SK-N-SH (cell line): ENCODE measurements at regions not wholly inside any gene's neighbourhood (a gene's known extent, or its start where the extent isn't known, plus 50 kb on each side); places are given as distances from the start of the nearest gene placed in this dataset.

Experiments
- CTCF ChIA-PET: fragments of 300-600, 350-600 bp; formaldehyde crosslinking; extraction: SDS; loops from one replicate; lab custom pipeline; 2021; lab: Yijun Ruan, JAX
- POLR2A ChIA-PET: fragments of 350-600 bp; sonication (Branson Sonifier 250); formaldehyde crosslinking; extraction: SDS; loops from one replicate; lab custom pipeline; 2020; ENCODE audit warnings: antibody characterized with exemption, inconsistent platforms; lab: Yijun Ruan, JAX
- DNase-seq: peaks from one replicate; pipeline ENCODE4 v3.0.0; 2012
- H2AFZ ChIP-seq: fragments of 200-600 bp; sonication (generic); 2 replicates; pipeline ENCODE4 v1.8.1; 2016; ENCODE audit warnings: antibody characterized with exemption, mild to moderate bottlenecking, low read depth
- H3F3A ChIP-seq: fragments of 200-600 bp; sonication (generic); replicated peaks from 2 replicates; pipeline ENCODE3; 2016; ENCODE audit warnings: antibody characterized with exemption, mild to moderate bottlenecking; ENCODE audit not compliant: insufficient read depth
- H3K27ac ChIP-seq, 2 experiments: fragments of 200-500 bp in 1 of 2; fragments of 200-600 bp in 1 of 2; sonication (Bioruptor generic) in 1 of 2; sonication (generic), shearing (Covaris generic) in 1 of 2; 2 replicates each; pipeline versions ENCODE4 v1.5.1 to v1.6.1; 2014 to 2016; ENCODE audit warnings: low read depth in 2 of 2, inconsistent platforms in 1 of 2, low read length in 1 of 2, mild to moderate bottlenecking in 1 of 2, mixed read lengths in 1 of 2
- H3K27me3 ChIP-seq: fragments of 200-600 bp; sonication (generic), shearing (Covaris generic); 2 replicates; pipeline ENCODE4 v1.6.1; 2016; ENCODE audit warnings: mixed run types; ENCODE audit not compliant: insufficient read depth
- H3K36me3 ChIP-seq, 2 experiments: fragments of 200-500 bp in 1 of 2; fragments of 200-600 bp in 1 of 2; sonication (Bioruptor generic) in 1 of 2; sonication (generic) in 1 of 2; replicated peaks in 1 of 2; 2 replicates each; pipeline versions ENCODE3 to v1.5.1; 2014 to 2016; ENCODE audit warnings: low read length in 1 of 2, mild to moderate bottlenecking in 1 of 2; ENCODE audit not compliant: insufficient read depth in 2 of 2, control insufficient read depth in 1 of 2
- H3K4me1 ChIP-seq, 2 experiments: fragments of 200-500 bp in 1 of 2; fragments of 200-600 bp in 1 of 2; sonication (Bioruptor generic) in 1 of 2; sonication (generic), shearing (Covaris generic) in 1 of 2; 2 replicates each; pipeline versions ENCODE4 v1.5.1 to v1.6.1; 2014 to 2016; ENCODE audit warnings: low read depth in 1 of 2, low read length in 1 of 2, mixed run types in 1 of 2; ENCODE audit not compliant: insufficient read depth in 2 of 2, control insufficient read depth in 1 of 2
- H3K4me2 ChIP-seq: fragments of 200-600 bp; sonication (generic), shearing (Covaris generic); 2 replicates; pipeline ENCODE4 v1.6.1; 2017; ENCODE audit warnings: mixed run types
- H3K4me3 ChIP-seq, 2 experiments: fragments of 200-500 bp in 1 of 2; fragments of 200-600 bp in 1 of 2; sonication (Bioruptor generic) in 1 of 2; sonication (generic), shearing (Covaris generic) in 1 of 2; 2 replicates each; pipeline versions ENCODE4 v1.5.1 to v1.8.1; 2014 to 2016; ENCODE audit warnings: low read depth in 2 of 2, inconsistent platforms in 1 of 2, low read length in 1 of 2, mild to moderate bottlenecking in 1 of 2, mixed read lengths in 1 of 2, moderate library complexity in 1 of 2
- H3K79me2 ChIP-seq: fragments of 200-600 bp; sonication (generic); 2 replicates; pipeline ENCODE4 v1.8.1; 2017; ENCODE audit warnings: mild to moderate bottlenecking; ENCODE audit not compliant: insufficient read depth
- H3K9ac ChIP-seq: fragments of 200-600 bp; sonication (generic); 2 replicates; pipeline ENCODE4 v1.6.1; 2017; ENCODE audit warnings: mixed run types
- H3K9me2 ChIP-seq: fragments of 200-600 bp; sonication (generic); 2 replicates; pipeline ENCODE4 v1.6.1; 2017; ENCODE audit warnings: mixed run types
- H3K9me3 ChIP-seq: fragments of 200-600 bp; sonication (generic); 2 replicates; pipeline ENCODE4 v1.6.1; 2017; ENCODE audit warnings: mixed run types, mild to moderate bottlenecking, moderate library complexity
- H4K20me1 ChIP-seq: fragments of 200-600 bp; sonication (generic); 2 replicates; pipeline ENCODE4 v1.6.1; 2017; ENCODE audit warnings: mild to moderate bottlenecking, mixed run types; ENCODE audit not compliant: insufficient read depth
- CHD2 ChIP-seq: fragments of 150-350 bp; IDR thresholded peaks from 2 replicates; pipeline ENCODE4 v1.6.1; 2018; ENCODE audit warnings: low read length; ENCODE audit not compliant: partially characterized antibody
- ELF1 ChIP-seq: IDR thresholded peaks from 2 replicates; pipeline ENCODE4 v1.4.0; 2012
- EP300 ChIP-seq, 2 experiments: IDR thresholded peaks; 2 replicates each; pipeline versions ENCODE4 v1.4.0 to v1.6.1; 2012; ENCODE audit warnings: borderline replicate concordance in 1 of 2, low read depth in 1 of 2, low read length in 1 of 2
- FOXM1 ChIP-seq: IDR thresholded peaks from 2 replicates; pipeline ENCODE4 v1.4.0; 2012; ENCODE audit warnings: low read depth, mild to moderate bottlenecking
- GABPA ChIP-seq: IDR thresholded peaks from 2 replicates; pipeline ENCODE4 v1.4.0; 2012; ENCODE audit warnings: low read depth, mild to moderate bottlenecking
- GATA2 ChIP-seq: sonication (generic); formaldehyde crosslinking; IDR thresholded peaks from 2 replicates; pipeline ENCODE4 v1.5.0; 2020; ENCODE audit warnings: mild to moderate bottlenecking, missing genetic modification reagents
- NFIC ChIP-seq: IDR thresholded peaks from 2 replicates; pipeline ENCODE4 v1.4.0; 2012; ENCODE audit warnings: borderline replicate concordance
- POLR2AphosphoS5 ChIP-seq: IDR thresholded peaks from 2 replicates; pipeline ENCODE4 v1.6.1; 2012; ENCODE audit warnings: low read depth, low read length
- RAD21 ChIP-seq: IDR thresholded peaks from 2 replicates; pipeline ENCODE4 v1.6.1; 2012; ENCODE audit warnings: mild to moderate bottlenecking, low read length
- RCOR1 ChIP-seq: fragments of 150-350 bp; IDR thresholded peaks from 2 replicates; pipeline ENCODE4 v1.6.1; 2017; ENCODE audit warnings: antibody characterized with exemption, low read length
- SIN3A ChIP-seq: IDR thresholded peaks from 2 replicates; pipeline ENCODE4 v1.6.1; 2012; ENCODE audit warnings: low read depth, mild to moderate bottlenecking, low read length, moderate library complexity, borderline replicate concordance
- SMC3 ChIP-seq: IDR thresholded peaks from 2 replicates; pipeline ENCODE4 v1.6.1; 2012; ENCODE audit warnings: low read depth, low read length, improper control_type of control experiment
- TAF1 ChIP-seq: IDR thresholded peaks from 2 replicates; pipeline ENCODE4 v1.6.1; 2012; ENCODE audit warnings: low read depth, mild to moderate bottlenecking, low read length, moderate library complexity, borderline replicate concordance
- TEAD4 ChIP-seq: IDR thresholded peaks from 2 replicates; pipeline ENCODE4 v1.4.0; 2012; ENCODE audit warnings: mild to moderate bottlenecking, borderline replicate concordance; ENCODE audit not compliant: insufficient read depth
- YY1 ChIP-seq: IDR thresholded peaks from 2 replicates; pipeline ENCODE4 v1.4.0; 2012; ENCODE audit warnings: low read depth, mild to moderate bottlenecking
- WGBS: methylation state at CpG from one replicate; pipeline ENCODE4 v1.1.6; 2017; ENCODE audit warnings: low lambda C conversion rate; 5-methylcytosine and 5-hydroxymethylcytosine counted together
- TF ChIP-seq, protein P1 (sequence below): IDR thresholded peaks from 2 replicates; pipeline ENCODE4 v1.4.0; 2012; ENCODE audit warnings: low read depth
- TF ChIP-seq, protein P2 (sequence below): IDR thresholded peaks from 2 replicates; pipeline ENCODE4 v1.4.0; 2012; ENCODE audit warnings: low read depth, borderline replicate concordance
- TF ChIP-seq, protein P3 (sequence below): IDR thresholded peaks from 2 replicates; pipeline ENCODE4; 2012
- TF ChIP-seq, protein P4 (sequence below): fragments of 200-600 bp; sonication (generic); IDR thresholded peaks from 2 replicates; pipeline ENCODE4 v1.6.1; 2017; ENCODE audit warnings: antibody characterized with exemption, mild to moderate bottlenecking, moderate library complexity
- TF ChIP-seq, protein P5 (sequence below): fragments of 150-350 bp; IDR thresholded peaks from 2 replicates; pipeline ENCODE4 v1.6.1; 2016; ENCODE audit warnings: mild to moderate bottlenecking, low read depth, low read length

DNA sequence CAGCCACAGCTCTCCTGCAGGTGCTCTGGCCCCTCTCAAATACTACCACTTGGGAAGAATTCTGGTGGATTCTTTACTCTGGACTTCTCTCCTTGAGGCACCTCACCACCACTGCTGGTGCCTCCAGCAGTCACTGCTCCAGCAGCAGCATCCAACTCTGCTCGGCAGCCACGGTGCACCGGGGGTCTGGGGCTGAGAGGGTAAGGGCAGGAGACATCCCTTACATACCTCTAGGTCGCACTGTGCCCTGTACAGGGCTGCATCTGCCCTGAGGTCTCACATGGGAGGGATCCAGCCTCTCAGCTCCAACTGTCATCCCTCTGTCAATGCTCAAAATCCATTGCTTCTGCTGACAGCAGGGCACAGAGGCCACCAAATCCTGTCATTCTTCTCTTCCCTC lies 588.2 kb downstream of the CDK5RAP2 start:
- no peaks in the 10 kb centered on the region for H4K20me1 ChIP-seq

DNA sequence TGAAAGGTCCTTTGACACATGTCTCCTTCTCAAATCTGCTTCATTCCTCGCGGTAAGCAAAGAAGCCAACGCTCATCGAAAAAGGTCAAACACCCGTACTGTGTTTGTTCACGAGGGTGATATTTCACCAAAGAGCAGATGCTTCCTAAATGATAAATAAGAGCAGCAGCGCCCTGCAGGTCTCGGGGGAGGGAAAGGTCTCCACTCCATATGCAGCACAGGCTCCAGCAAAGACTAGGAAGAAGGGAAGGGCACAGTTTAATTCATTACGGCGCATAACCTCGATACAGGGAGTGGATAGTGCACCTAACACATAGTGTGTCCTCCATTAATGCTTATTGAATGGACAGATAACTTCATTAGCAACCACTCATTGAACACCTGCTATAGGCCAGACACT lies 593.3 kb downstream of the CDK5RAP2 start:
- H3K4me3 ChIP-seq, result no peak overlapping the region
- H3K27ac ChIP-seq, result no peak overlapping the region
- no peak overlapping the region for H3K4me2 ChIP-seq
- no peaks in the 10 kb centered on the region for H3K9me3 ChIP-seq
- no peaks in the 10 kb centered on the region for H4K20me1 ChIP-seq
- H3K27me3 ChIP-seq, result no peaks in the 10 kb centered on the region
- no peaks in the 10 kb centered on the region for H3K36me3 ChIP-seq
- no peaks in the 10 kb centered on the region for H3K79me2 ChIP-seq
- WGBS, result 56% methylated on average over 11 of the region's 11 CpGs
- no peaks in the 10 kb centered on the region for H3K9me2 ChIP-seq
- H3F3A ChIP-seq, result no peaks in the 10 kb centered on the region
- H2AFZ ChIP-seq, result no peak overlapping the region
- no peak for DNase-seq
- CTCF ChIA-PET, result interaction anchor here (2.5 kb wide), 1 partner anchor 18 kb away, joined by 11 read pairs; no protein-coding TSS in a partner anchor
- POLR2A ChIA-PET, result no interaction called here
- H3K4me1 ChIP-seq, result no peaks in the 10 kb centered on the region; a peak in 1 of 4 replicates
- H3K9ac ChIP-seq, result no peak overlapping the region
- TF ChIP-seq, protein P1, sequence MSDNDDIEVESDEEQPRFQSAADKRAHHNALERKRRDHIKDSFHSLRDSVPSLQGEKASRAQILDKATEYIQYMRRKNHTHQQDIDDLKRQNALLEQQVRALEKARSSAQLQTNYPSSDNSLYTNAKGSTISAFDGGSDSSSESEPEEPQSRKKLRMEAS, result no peak
- TF ChIP-seq RAD21 (no peak), ELF1 (no peak), SIN3A (no peak), YY1 (no peak), GATA2 (CRISPR knock-in tag) (no peak), TAF1 (no peak), EP300 (IDR thresholded peaks at IDR 0.05; ENCODE audit: borderline replicate concordance in 1 of 2, low read depth in 1 of 2, low read length in 1 of 2) (no peak), GABPA (no peak), SMC3 (no peak), TEAD4 (no peak), RCOR1 (no peak), CHD2 (no peak), POLR2AphosphoS5 (no peak)
- TF ChIP-seq, protein P2, sequence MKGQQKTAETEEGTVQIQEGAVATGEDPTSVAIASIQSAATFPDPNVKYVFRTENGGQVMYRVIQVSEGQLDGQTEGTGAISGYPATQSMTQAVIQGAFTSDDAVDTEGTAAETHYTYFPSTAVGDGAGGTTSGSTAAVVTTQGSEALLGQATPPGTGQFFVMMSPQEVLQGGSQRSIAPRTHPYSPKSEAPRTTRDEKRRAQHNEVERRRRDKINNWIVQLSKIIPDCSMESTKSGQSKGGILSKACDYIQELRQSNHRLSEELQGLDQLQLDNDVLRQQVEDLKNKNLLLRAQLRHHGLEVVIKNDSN, result no peak
- TF ChIP-seq, protein P3, sequence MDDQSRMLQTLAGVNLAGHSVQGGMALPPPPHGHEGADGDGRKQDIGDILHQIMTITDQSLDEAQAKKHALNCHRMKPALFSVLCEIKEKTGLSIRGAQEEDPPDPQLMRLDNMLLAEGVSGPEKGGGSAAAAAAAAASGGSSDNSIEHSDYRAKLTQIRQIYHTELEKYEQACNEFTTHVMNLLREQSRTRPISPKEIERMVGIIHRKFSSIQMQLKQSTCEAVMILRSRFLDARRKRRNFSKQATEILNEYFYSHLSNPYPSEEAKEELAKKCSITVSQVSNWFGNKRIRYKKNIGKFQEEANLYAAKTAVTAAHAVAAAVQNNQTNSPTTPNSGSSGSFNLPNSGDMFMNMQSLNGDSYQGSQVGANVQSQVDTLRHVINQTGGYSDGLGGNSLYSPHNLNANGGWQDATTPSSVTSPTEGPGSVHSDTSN, result no peak

More for the DNA sequence above, 588.2 kb downstream of the CDK5RAP2 start:
- H3K9ac ChIP-seq, result no peak overlapping the region
- H3K4me1 ChIP-seq, result no peaks in the 10 kb centered on the region; a peak in 1 of 4 replicates
- no peaks in the 10 kb centered on the region for H3K36me3 ChIP-seq
- TF ChIP-seq, protein P4, sequence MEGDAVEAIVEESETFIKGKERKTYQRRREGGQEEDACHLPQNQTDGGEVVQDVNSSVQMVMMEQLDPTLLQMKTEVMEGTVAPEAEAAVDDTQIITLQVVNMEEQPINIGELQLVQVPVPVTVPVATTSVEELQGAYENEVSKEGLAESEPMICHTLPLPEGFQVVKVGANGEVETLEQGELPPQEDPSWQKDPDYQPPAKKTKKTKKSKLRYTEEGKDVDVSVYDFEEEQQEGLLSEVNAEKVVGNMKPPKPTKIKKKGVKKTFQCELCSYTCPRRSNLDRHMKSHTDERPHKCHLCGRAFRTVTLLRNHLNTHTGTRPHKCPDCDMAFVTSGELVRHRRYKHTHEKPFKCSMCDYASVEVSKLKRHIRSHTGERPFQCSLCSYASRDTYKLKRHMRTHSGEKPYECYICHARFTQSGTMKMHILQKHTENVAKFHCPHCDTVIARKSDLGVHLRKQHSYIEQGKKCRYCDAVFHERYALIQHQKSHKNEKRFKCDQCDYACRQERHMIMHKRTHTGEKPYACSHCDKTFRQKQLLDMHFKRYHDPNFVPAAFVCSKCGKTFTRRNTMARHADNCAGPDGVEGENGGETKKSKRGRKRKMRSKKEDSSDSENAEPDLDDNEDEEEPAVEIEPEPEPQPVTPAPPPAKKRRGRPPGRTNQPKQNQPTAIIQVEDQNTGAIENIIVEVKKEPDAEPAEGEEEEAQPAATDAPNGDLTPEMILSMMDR, result no peak
- TF ChIP-seq NFIC (no peak), GABPA (no peak), FOXM1 (no peak), TAF1 (no peak)
- TF ChIP-seq, protein P5, sequence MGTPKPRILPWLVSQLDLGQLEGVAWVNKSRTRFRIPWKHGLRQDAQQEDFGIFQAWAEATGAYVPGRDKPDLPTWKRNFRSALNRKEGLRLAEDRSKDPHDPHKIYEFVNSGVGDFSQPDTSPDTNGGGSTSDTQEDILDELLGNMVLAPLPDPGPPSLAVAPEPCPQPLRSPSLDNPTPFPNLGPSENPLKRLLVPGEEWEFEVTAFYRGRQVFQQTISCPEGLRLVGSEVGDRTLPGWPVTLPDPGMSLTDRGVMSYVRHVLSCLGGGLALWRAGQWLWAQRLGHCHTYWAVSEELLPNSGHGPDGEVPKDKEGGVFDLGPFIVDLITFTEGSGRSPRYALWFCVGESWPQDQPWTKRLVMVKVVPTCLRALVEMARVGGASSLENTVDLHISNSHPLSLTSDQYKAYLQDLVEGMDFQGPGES, result no peak
- TF ChIP-seq, protein P1, result no peak
- TF ChIP-seq, protein P2, result no peak
- H2AFZ ChIP-seq, result no peak overlapping the region
- no peaks in the 10 kb centered on the region for H3K79me2 ChIP-seq
- WGBS, result no CpG with 5 or more reads among the region's 4 CpGs
- no peak overlapping the region for H3K4me3 ChIP-seq
- H3K9me2 ChIP-seq, result no peaks in the 10 kb centered on the region
- DNase-seq, result no peak
- ChIA-PET CTCF (interaction anchor here (1.2 to 4.3 kb wide), 2 partner anchors 23 to 435 kb away, joined by 4 to 15 read pairs; no protein-coding TSS in a partner anchor), POLR2A (no interaction called here)
- no peaks in the 10 kb centered on the region for H3F3A ChIP-seq
- no peak overlapping the region for H3K27ac ChIP-seq
- H3K27me3 ChIP-seq, result no peaks in the 10 kb centered on the region
- no peaks in the 10 kb centered on the region for H3K9me3 ChIP-seq
- H3K4me2 ChIP-seq, result no peak overlapping the region
